H1 (cell line): ENCODE measurements at regions not wholly inside any gene's neighbourhood (a gene's known extent, or its start where the extent isn't known, plus 50 kb on each side); places are given as distances from the start of the nearest gene placed in this dataset.

Source experiments
- CBX5 ChIP-seq: fragments of 300-800, 300-1000 bp; sonication (generic); IDR thresholded peaks from 2 replicates; pipeline ENCODE4 v1.7.1; 2016; ENCODE audit warnings: antibody characterized with exemption, low read length, low read depth
- CTCF ChIP-seq, 3 experiments: IDR thresholded peaks; 1 replicate in 2 of 3; 2 replicates in 1 of 3; pipeline versions ENCODE4 v1.5.1 to v1.6.1; 2011; ENCODE audit warnings: low read length in 3 of 3, mild to moderate bottlenecking in 3 of 3, inconsistent platforms in 2 of 3, low read depth in 1 of 3, moderate library complexity in 1 of 3; ENCODE audit not compliant: insufficient read depth in 1 of 3; ENCODE audit errors: control extremely low read depth in 1 of 3
- YY1 ChIP-seq: IDR thresholded peaks from 2 replicates; pipeline ENCODE4 v1.6.1; 2011; ENCODE audit warnings: low read depth, mild to moderate bottlenecking, low read length

GRCh38 chr1:88239205-88239604 lies 444.9 kb upstream of the PKN2 start:
- TF ChIP-seq CBX5: no peak
- TF ChIP-seq CTCF (IDR thresholded peaks at IDR 0.05; ENCODE audit: control extremely low read depth in 1 of 3, insufficient read depth in 1 of 3, low read depth in 1 of 3, low read length in 3 of 3): no peak
- TF ChIP-seq YY1: no peak
